GM18507 (cell line): ENCODE measurements at regions not wholly inside any gene's neighbourhood (a gene's known extent, or its start where the extent isn't known, plus 50 kb on each side); places are given as distances from the start of the nearest gene placed in this dataset.
A peak's percentile ranks its signal among the peaks of the same experiment; 100 is the strongest.

Experiments
- DNase-seq: peaks from one replicate; pipeline ENCODE4 v3.0.0; 2011; ENCODE audit warnings: low read depth; ENCODE audit not compliant: insufficient read length; ENCODE audit errors: extremely low spot score
- FAIRE-seq: peaks from 2 replicates; lab custom pipeline; 2011; peaks lifted over from hg19 to GRCh38; lab: Jason Lieb, UNC

GRCh38 chr1:105785021-105785420 is 1271.5 kb upstream of the PRMT6 start:
- FAIRE-seq (no peak), DNase-seq (no peak)

GRCh38 chr1:105793536-105794146 is 1262.8 kb upstream of the PRMT6 start:
- FAIRE-seq (peak; percentile 78), DNase-seq (no peak)

GRCh38 chr1:105795741-105796140 is 1260.7 kb upstream of the PRMT6 start:
- FAIRE-seq, result no peak

GRCh38 chr1:105830571-105831146 is 1225.8 kb upstream of the PRMT6 start:
- no peak for FAIRE-seq

More at GRCh38 chr1:105795741-105796140, 1260.7 kb upstream of the PRMT6 start:
- DNase-seq, result no peak

GRCh38 chr1:105838071-105838470 is 1218.4 kb upstream of the PRMT6 start:
- DNase-seq (no peak), FAIRE-seq (no peak)

More at GRCh38 chr1:105830571-105831146, 1225.8 kb upstream of the PRMT6 start:
- no peak for DNase-seq

GRCh38 chr1:105865546-105865945 is 1190.9 kb upstream of the PRMT6 start:
- FAIRE-seq, result no peak

GRCh38 chr1:105872817-105873216 is 1183.7 kb upstream of the PRMT6 start:
- DNase-seq (no peak), FAIRE-seq (no peak)

More at GRCh38 chr1:105865546-105865945, 1190.9 kb upstream of the PRMT6 start:
- no peak for DNase-seq

GRCh38 chr1:105874621-105875020 is 1181.9 kb upstream of the PRMT6 start:
- no peak for DNase-seq
- no peak for FAIRE-seq

DNA sequence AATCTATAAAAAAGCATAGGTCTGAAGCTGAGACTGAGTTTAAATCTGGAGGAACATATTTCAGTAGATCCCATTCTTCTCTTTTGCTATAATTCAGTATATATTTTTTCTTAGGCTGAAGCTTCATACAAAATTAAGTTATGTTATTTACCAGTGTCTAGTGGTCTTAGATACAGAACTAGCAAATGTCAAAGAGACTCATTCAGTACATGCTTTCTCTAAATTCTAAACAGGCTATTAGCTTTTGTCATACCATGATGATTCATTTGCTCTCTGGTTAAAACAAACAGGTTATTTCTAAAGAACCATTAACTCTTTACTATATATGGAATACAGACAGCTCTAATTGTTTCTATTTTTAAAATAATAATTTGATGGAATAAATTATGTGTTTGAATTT is 1170.2 kb upstream of the PRMT6 start:
- DNase-seq, result no peak
- no peak for FAIRE-seq

DNA sequence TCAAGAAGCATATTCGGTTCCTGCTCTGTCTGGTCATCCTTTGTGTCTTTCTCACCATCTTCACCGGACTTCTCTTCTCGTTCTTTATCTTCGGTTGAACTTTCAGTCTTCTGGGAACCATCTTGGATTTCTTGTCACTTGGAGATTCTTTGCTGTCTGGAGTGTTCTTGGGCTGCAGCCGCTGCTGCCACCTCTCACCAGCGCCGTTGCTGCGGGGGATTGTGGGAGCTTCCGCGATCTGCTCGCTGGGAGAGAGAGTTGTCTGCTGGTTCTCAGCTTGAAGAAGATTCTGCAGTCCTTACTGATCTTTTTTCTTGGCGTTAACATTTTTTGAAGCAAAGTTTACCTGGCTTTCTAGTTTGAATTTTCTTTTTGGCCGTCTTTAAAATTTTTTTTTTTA is 1165.2 kb upstream of the PRMT6 start:
- no peak for FAIRE-seq
- no peak for DNase-seq

- DNase-seq (no peak), FAIRE-seq (no peak)
Observed at GRCh38 chr1:105894006-105894405, 1162.5 kb upstream of the PRMT6 start.

DNA sequence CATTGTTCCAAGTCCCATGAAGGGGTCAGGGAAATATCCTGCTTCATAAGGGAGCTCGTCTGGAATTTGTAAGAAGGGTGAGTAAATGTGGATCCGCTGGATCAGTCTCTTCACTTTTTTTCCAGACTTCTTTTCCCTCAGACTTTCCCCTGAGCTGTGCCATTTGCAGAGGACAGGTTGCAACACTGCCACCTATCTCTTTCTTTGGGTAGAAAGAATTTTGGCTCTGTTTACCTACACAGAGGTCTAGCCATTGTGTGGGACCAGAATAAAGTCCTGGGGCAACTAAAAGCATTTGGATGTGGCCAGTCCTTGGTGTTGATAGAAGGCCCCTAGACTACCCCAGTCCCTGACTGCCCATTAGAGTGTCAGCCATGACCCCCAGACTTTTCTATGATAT is 1146.7 kb upstream of the PRMT6 start:
- no peak for FAIRE-seq
- DNase-seq, result no peak

DNA sequence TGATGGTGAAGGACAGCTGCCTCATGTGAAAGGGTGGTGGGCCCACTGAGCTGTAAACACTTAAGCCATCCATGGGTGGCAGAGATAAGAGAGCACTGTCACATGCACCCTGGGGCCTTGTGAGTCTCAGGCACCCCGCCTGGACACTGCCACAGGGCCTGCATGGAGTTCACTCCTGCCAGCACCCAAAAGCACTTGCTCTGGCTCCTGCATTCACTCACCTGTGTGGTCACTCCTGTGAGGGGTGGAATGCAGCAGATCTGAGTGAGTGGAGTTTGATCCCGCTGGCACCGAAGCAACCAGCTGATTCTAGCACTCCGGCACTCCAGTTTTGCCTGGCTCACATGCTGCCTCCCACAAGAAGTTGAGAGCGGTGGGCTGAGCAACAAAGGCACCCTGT is 1142.1 kb upstream of the PRMT6 start:
- no peak for DNase-seq
- FAIRE-seq, result no peak

- DNase-seq (no peak), FAIRE-seq (no peak)
Observed at GRCh38 chr1:105934806-105935205, 1121.7 kb upstream of the PRMT6 start.

DNA sequence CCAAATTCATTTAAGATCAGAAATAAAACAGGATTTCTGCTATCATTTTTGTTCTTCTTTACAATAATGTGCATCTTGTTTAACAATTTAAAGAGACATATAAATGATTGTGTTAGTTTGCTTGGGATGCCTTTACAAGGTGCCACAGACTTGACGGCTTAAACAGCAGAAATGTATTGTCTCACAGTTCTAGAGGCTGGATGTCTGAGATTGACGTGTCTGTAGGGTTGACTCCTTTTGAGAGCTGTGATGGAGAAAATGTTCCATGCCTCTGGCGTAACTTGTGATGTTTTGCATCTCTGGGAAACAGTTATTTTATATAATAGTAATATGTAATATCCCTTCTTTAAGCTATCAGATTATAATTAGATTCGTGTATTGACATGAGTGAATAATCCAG is 1091.6 kb upstream of the PRMT6 start:
- DNase-seq, result no peak
- FAIRE-seq, result no peak

- DNase-seq (no peak), FAIRE-seq (no peak)
Observed at GRCh38 chr1:105997516-105997915, 1059.0 kb upstream of the PRMT6 start.

DNA sequence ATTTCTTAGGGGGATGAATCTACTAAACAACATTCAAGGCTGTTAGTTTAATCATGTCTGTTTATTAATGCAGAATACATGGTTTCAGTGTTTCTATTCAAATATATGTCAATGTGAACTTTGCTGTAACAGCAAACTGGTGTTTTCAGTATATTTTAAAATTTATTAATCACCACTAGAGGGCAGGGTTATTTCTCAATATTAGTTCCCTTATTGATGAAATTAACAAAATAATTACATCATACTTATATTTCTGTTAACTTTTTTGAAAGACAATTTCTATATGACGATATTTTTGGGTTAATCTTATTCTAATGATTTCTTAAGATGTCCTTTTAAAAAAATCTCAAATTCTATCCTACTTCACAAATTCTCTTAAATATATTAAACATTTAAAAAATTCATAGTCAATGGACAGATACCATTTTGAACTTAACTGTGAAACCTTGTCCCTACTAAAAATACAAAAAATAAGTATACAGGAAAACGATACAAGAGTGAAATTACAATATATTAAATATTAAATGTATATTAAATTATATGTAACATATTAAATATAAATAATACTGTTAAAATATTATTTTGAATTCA is 1034.1 kb upstream of the PRMT6 start:
- no peak for DNase-seq
- FAIRE-seq, result no peak

DNA sequence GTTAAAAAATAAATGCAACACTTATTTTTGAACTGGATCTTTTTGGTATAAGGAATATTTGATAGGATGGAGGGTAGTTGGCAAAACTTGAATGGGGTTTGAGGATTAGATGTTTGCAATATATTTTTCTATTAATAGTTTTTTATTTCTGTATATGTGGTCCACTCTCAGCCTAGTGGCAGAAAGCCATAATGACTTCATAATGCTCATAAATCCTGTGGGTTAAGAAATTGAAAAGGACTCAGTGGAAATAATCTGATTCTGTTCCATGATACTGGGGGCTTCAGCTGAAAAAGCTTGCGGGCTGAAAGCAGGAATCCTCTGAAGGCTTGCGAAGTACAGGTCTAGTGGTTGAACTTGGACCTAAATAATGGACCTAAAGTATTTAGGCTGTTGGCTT is 1028.6 kb upstream of the PRMT6 start:
- FAIRE-seq (no peak), DNase-seq (no peak)

DNA sequence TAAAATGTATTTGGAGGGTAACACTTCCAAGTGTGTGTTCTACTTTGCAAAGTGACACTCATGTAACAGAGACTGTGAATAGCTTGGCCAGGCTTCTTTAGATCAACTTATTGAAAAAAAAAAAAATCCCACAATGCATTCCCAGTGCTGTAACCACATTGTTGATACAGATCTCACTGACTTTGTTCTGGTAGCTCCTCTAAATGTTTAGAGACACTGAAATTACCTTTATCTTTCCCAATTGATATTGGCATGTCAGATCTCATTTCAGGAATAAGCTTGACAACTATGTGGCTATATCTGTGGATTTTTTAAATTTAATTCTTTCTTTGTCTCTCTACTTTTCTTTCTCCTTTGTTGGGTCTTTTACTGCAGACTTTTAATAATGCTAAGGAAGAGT is 1018.9 kb upstream of the PRMT6 start:
- no peak for FAIRE-seq
- DNase-seq, result no peak

DNA sequence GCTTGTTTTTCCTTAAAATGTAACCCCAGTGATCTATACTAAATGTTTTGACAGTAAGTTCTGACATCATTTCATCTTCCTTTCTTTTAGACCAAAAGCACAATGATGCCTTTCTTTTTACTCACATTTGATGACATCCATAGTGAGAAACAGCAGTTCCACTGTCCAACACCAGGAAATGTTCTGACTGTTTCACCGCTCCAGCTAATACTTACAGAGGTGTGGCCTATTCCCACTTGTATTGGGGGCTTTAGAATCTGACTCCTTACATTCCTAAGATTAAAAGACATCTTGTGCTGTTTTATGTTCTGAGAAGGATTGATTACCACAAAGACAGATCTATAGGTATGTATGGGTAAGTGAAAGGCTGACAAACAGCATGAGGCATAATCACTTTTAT is 1018.2 kb upstream of the PRMT6 start:
- FAIRE-seq (no peak), DNase-seq (no peak)

DNA sequence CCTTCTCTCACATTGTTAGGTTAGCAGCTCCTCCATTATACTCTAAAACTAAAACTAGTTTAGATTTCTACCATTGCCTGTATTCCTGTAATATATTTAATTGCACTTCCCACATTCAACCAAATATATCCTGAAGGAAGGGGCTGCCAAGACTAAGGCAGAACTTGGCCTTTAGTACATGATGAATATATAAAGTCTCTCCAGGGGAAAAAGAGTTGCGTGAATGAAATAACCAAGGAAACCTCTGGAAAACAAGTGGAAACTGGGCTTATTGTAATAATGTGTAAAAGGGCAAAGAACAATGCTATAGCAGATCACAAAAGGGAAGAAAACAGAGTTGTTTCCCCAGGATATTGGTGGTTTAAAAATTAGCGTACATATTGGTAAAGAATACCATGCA is 1012.5 kb upstream of the PRMT6 start:
- FAIRE-seq, result no peak
- DNase-seq, result no peak
